ENCODE measurements at regions not wholly inside any gene's neighbourhood (a gene's known extent, or its start where the extent isn't known, plus 50 kb on each side); places are given as distances from the start of the nearest gene placed in this dataset.

DNA sequence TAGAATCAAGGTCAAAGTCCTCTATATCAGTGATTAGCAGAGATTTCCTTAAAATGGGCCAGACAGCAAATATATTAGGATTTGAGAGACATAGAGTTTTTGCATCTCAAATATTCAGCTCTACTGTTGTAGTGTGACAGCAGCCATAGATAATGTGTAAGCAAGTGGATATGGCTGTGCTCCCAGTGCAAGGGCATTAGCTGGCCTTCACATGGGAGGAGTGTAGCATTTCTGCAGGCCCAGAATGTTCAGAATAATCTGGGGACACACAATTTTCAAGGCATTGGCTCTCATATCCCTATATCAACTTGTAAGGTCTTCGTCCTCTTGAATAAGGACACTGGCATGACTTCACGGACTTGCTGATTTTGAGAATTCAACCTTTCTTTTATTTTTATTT lies 402.3 kb upstream of the ADAMTS5 start:
- no peaks in the 10 kb centered on the region for H3K36me3 ChIP-seq
- H3K27ac ChIP-seq: no peak overlapping the region
- TF ChIP-seq, protein P1, sequence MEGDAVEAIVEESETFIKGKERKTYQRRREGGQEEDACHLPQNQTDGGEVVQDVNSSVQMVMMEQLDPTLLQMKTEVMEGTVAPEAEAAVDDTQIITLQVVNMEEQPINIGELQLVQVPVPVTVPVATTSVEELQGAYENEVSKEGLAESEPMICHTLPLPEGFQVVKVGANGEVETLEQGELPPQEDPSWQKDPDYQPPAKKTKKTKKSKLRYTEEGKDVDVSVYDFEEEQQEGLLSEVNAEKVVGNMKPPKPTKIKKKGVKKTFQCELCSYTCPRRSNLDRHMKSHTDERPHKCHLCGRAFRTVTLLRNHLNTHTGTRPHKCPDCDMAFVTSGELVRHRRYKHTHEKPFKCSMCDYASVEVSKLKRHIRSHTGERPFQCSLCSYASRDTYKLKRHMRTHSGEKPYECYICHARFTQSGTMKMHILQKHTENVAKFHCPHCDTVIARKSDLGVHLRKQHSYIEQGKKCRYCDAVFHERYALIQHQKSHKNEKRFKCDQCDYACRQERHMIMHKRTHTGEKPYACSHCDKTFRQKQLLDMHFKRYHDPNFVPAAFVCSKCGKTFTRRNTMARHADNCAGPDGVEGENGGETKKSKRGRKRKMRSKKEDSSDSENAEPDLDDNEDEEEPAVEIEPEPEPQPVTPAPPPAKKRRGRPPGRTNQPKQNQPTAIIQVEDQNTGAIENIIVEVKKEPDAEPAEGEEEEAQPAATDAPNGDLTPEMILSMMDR (IDR thresholded peaks at IDR 0.05): no peak
- TF ChIP-seq POLR2A (IDR thresholded peaks at IDR 0.05): no peak
- no peak for TF ChIP-seq POLR2AphosphoS5 (IDR thresholded peaks at IDR 0.05)
- TF ChIP-seq EP300 (IDR thresholded peaks at IDR 0.05): no peak
- DNase-seq (ENCODE audit: low spot score in 2 of 2): no peak
- no peak overlapping the region for H3K4me3 ChIP-seq
- H3K27me3 ChIP-seq: no peaks in the 10 kb centered on the region
- WGBS: 100% methylated on average over 2 of the region's 2 CpGs
- H3K4me1 ChIP-seq: no peaks in the 10 kb centered on the region
- H3K9me3 ChIP-seq: no peaks in the 10 kb centered on the region

DNA sequence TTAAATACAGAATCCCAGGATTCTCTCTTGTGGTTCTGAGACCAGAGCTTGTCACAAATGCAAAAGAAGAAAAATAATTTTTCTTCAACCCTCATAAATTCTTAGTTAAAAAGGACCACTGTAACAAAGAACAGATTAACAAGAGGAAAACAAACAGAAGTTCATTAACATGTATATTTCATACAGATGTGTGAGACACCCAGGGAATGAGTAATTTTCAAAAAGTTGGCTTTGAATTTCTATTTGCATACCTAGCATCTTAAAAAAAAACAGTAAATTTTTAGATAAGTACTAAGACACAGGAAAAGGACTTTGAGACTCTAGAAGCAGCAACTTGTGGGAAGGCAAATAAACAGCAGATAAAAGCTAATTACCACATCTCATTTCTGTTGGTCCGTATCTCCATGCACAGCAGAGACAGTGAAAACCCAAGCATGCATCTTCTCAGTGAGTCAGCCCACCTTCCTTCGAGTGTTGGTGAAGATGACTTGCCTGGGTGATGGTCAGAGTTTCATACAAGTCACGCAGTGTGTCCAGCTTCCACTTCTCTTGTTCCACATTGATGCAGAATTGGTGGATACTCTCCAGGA lies 399.9 kb upstream of the ADAMTS5 start:
- WGBS: 90% methylated on average over 3 of the region's 3 CpGs

DNA sequence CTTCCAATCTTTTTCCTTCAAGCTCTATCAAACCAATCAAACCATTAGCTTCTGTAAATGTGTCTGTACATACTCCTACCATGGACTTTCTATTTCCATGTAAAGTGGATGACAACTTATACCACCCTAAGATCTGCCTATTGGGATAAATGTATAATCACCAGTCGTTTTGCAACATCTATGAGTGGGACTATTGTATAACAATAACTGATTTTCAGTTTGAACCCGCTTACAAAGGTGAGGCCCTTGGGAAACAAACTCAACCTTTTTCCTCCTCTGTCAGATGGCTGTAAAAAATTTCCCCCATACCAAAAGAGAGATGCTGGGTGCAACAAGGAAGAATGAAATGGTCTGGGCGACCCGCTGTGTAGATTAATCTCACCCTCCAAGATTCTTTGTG lies 399.1 kb upstream of the ADAMTS5 start:
- Histone ChIP-seq H3K36me3 (no peaks in the 10 kb centered on the region), H3K4me1 (no peaks in the 10 kb centered on the region), H3K9me3 (no peaks in the 10 kb centered on the region), H3K27me3 (no peaks in the 10 kb centered on the region), H3K27ac (no peak overlapping the region), H3K4me3 (no peak overlapping the region)
- WGBS: 89% methylated on average over 4 of the region's 4 CpGs
- no peak for DNase-seq (ENCODE audit: low spot score in 2 of 2)
- TF ChIP-seq POLR2AphosphoS5 (IDR thresholded peaks at IDR 0.05): no peak
- no peak for TF ChIP-seq EP300 (IDR thresholded peaks at IDR 0.05)
- TF ChIP-seq POLR2A (IDR thresholded peaks at IDR 0.05): no peak
- TF ChIP-seq, protein P1 (IDR thresholded peaks at IDR 0.05): no peak

More for the DNA sequence above, 399.9 kb upstream of the ADAMTS5 start:
- Histone ChIP-seq H3K27me3 (no peaks in the 10 kb centered on the region), H3K4me3 (no peak overlapping the region), H3K36me3 (no peaks in the 10 kb centered on the region), H3K9me3 (no peaks in the 10 kb centered on the region), H3K4me1 (no peaks in the 10 kb centered on the region), H3K27ac (no peak overlapping the region)
- TF ChIP-seq POLR2A (IDR thresholded peaks at IDR 0.05) (no peak), EP300 (IDR thresholded peaks at IDR 0.05) (no peak), POLR2AphosphoS5 (IDR thresholded peaks at IDR 0.05) (no peak)
- TF ChIP-seq, protein P1 (IDR thresholded peaks at IDR 0.05): no peak
- DNase-seq (ENCODE audit: low spot score in 2 of 2): no peak

DNA sequence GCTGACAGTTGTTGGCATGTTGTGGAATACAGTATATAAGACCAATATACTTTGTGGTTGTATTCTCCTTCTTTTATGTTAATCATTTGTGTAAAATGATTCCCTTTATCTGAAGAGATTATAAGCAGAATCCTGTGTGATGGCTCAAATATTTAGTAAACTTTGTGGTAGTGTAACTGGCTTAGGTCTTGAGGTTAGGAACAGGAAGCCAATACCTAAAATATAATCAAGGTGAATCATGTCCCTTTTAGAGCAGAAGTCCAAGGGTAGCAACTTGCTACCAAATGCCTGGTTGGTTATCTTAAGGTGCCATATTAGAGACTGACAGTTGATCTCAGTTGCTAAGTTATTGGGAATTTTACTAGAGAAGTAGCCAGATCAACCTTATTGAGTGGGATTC lies 398.5 kb upstream of the ADAMTS5 start:
- no peaks in the 10 kb centered on the region for H3K27me3 ChIP-seq
- no peaks in the 10 kb centered on the region for H3K36me3 ChIP-seq
- TF ChIP-seq POLR2AphosphoS5 (IDR thresholded peaks at IDR 0.05): no peak
- no peak for TF ChIP-seq POLR2A (IDR thresholded peaks at IDR 0.05)
- TF ChIP-seq, protein P1 (IDR thresholded peaks at IDR 0.05): no peak
- TF ChIP-seq EP300 (IDR thresholded peaks at IDR 0.05): no peak
- no peak overlapping the region for H3K27ac ChIP-seq
- H3K9me3 ChIP-seq: no peaks in the 10 kb centered on the region
- H3K4me3 ChIP-seq: no peak overlapping the region
- DNase-seq (ENCODE audit: low spot score in 2 of 2): no peak
- no peaks in the 10 kb centered on the region for H3K4me1 ChIP-seq

DNA sequence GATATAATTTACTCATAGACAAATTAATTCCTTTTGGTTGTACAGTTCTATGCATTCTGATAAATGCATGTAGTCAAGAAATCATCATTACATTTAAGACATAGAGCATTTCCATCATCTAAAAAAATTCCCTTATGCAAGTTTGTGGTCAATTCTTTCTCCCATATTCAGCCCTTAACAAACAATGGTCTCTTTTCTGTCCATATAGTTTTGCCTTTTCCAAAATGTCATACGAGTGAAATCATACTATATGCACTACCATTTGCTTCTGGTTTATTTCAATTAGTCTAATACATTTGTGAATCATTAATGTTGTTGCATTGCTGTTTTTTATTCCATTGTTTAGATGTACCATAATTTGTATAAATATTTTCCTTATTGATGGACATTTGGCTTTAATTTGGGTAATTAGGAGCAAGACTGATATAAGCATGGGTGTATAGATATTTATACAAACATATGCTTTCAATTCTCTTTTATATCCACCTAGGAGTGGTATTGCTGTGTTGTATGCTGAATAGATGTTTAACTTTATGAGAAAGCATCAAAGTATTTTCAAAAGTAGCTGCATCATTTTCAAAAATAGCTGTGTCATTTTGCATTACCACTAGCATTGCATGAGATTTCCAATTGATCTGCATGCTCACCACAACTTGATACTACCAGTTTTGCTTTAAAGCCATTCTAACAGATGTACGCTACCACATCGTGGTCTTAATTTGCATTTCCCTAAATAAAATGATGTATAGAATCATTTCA lies 397.0 kb upstream of the ADAMTS5 start:
- H3K36me3 ChIP-seq: no peaks in the 10 kb centered on the region
- no peak for TF ChIP-seq EP300 (IDR thresholded peaks at IDR 0.05)
- no peak for TF ChIP-seq POLR2AphosphoS5 (IDR thresholded peaks at IDR 0.05)
- no peak for TF ChIP-seq POLR2A (IDR thresholded peaks at IDR 0.05)
- TF ChIP-seq, protein P1 (IDR thresholded peaks at IDR 0.05): no peak
- no peak overlapping the region for H3K4me3 ChIP-seq
- no peaks in the 10 kb centered on the region for H3K27me3 ChIP-seq
- no peaks in the 10 kb centered on the region for H3K9me3 ChIP-seq
- no peak for DNase-seq (ENCODE audit: low spot score in 2 of 2)
- 93% methylated on average over 3 of the region's 3 CpGs for WGBS
- no peak overlapping the region for H3K27ac ChIP-seq
- H3K4me1 ChIP-seq: no peaks in the 10 kb centered on the region

Data from suprapubic skin (tissue), 4 donors.